DMS153 (cell line): ENCODE measurements at regions not wholly inside any gene's neighbourhood (a gene's known extent, or its start where the extent isn't known, plus 50 kb on each side); places are given as distances from the start of the nearest gene placed in this dataset.

Experiments used
- DNase-seq: peaks from one replicate; lab custom pipeline; 2025; lab: John Stamatoyannopoulos, UW

DNA sequence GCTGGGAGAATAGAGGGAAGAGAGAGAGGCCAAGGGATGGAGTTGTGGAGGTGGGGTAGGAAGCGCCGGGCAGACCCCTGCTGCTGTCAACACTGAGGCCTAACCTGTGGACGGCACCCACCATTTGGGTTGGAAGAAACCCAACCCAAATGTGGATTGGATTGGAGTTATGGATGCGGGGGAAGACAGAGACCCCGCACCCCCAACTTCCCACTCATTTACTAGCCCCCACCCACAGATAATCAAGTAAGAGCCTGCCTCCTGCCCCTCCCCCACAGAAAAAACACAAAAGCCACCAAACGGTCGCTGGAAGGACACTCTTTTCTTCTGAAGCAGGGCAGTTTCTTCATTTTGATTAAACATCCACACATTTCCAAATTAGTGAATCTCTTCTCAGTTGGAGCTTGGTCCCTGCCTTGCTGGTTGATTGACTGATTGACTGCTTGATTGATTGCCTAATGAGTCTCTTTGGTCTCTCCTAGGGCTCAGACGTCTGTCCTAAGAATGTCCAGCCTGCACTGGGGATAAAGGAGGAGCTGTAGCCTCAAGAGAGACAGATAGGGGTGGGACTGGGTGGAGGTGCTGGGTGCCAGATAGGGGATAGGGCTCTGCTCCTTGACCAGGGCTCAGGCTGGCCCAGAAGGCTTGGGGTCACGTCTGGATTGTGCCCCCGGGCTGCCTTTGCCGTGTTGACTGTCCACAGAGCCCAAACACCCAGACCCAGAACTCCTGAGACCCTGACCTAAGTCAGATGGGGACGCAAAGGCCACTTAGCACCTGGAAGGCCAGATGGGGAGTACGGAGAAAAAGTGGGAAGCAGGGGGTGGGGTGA is 74.9 kb upstream of the FOXP4 start:
- DNase-seq: no peak

DNA sequence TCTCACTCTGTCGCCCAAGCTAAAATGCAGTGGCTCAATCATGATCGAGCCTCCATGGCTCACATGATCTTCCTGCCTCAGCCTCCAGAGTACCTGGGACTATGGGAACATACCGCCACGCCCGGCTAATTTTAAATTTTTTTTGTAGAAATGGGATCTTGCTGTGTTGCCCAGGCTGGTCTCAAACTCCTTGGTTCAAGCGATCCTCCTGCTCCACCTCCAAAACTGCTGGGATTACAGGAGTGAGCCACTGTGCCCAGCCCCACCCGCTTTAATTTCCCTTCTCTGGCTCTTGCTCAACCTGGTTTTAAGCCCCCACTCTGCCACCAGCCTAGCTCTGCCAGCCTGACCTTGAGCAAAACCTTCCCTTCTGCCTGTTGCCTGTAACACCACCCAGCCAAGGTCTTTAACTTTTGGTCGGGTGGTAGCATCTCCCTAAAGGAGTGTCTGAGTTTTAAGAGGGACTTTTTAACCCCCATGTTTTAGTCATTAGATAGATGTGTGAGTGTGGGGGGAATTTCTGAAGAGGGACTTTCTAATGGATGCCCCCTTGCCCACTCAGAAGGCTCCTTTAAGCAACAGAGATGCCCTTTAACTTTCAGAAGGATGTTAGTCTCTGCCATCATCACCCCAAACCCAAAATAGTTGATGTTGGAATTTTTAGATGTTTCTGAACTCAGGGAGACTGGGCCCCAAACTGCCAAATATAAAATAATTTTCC is 71.8 kb upstream of the FOXP4 start:
- DNase-seq: no peak

DNA sequence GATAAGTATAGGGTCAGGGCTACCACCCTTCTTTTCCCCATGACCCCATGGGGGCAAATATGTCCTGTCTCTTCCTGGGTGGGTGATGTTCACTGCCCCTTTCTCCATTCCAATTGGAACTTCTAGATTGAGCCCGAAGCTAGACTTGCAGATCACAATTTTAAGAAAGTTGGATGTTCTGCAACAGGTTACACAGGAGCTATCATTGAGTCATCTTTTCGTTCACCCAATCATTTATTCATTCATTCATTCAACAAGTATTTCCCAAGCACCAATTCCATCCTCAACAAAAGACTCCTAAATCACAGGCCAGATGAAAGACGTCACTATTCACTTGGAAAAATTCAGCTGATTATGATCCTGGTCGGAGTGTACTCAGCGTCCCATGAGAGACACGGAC is 71.0 kb upstream of the FOXP4 start:
- no peak for DNase-seq

DNA sequence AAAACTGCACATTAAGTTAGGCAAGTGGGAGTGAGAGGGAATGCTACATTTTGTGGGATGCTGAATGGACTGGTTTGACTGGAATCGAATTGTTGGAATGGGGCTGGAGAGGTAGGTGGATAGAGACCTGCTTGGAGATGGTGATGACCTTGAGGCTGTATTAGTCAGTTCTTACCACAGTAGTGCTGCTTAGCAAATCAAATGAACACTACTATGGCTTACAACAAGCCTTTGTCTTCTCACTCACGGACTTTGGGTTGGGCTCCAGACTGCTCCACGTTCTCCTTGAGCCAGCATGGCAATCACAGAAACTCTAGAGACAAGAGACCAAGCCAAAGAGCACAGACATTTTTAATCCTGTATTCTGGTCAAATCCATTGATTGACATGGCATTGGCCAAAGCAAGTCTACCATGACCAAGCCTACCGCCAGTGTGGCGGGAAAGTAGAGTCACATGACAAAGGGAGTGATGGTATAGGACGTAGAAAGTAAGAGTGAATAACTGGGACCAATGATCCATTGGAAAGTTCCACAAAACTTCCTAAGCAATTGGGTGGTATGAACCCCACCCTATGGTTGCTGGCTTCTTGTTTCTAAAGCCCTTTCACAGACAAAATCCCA is 70.3 kb upstream of the FOXP4 start:
- no peak for DNase-seq

DNA sequence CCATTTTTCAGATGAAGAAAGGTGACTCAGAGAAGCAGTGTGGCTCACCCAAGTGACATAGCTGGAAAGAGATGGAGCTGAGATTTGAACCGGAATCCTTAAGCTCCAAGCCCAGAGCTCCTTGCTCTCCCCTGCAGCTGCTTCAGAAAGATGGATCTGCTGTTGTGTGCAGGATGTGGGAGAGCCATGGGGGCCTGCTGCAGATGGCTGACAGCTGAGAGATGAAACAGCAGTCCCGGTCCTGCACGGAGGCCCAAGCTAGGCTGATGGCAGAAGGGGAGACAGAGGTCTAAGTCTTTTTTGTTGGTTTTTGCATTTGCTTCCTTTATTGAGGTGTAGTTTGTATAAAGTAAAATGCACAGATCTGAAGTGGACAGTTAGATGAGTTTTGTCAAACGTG is 69.8 kb upstream of the FOXP4 start:
- no peak for DNase-seq

DNA sequence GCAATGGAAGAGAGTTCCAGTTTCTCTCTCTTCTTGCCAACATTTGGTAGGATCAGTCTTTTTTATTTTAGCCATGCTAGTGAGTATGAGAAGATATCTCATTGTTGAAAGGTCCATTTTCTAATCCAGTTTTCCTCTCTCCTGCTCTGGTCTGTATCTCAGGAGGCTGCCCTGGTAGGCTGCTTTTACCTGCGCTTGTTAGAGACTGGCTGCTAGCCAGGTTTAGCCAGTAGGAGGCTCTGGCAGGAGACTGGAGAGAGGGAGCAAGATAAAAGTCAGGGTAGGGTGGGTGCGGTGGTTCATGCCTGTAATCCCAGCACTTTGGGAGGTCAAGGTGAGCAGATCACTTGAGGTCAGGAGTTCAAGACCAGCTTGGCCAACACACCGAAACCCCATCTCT is 68.6 kb upstream of the FOXP4 start:
- DNase-seq: no peak

DNA sequence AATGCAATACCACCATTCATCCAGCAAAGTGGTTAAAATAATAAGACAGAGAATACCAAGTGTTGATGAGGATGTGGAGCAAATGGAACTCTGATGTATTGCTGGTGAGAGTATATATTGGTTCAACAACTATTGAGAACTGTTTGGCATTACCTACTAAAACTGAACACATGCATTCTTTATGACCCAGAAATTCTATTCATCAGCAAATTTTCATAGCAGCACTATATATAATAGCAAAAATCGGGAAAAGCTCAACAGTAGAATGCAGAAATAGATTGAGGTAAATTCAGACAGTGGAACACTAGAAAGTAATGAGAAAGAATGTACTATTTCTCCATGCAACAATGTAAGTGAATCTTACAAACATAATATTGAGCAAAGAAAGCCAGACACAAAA is 62.2 kb upstream of the FOXP4 start:
- no peak for DNase-seq

DNA sequence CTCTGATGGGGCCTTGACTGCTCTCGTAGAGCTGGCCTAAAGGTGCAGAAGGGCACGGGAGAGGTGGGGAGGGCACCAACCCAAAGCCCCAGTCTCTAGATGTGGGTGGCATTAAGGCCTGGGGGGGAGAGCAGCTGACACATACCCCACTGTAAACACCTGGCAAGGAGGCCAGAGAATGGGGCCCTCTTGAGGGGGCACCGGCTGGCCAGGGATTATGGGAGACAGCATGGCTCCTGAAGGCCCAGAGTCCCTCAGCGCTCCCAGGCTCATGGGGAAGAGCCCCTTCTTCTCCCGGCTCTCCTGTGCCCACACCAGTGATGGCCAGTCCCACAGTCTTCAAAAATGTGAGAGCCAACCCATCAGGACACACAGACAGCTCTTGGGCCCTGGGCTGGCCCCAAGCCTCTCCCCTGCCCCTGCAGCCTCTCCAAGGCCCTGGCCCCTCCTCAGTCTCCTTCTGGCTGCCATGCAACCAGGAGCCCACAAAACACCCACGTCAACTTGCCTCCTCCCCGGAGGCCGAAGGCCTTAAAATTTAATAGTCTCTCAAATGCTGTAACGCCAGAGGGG is 58.2 kb upstream of the FOXP4 start:
- no peak for DNase-seq

DNA sequence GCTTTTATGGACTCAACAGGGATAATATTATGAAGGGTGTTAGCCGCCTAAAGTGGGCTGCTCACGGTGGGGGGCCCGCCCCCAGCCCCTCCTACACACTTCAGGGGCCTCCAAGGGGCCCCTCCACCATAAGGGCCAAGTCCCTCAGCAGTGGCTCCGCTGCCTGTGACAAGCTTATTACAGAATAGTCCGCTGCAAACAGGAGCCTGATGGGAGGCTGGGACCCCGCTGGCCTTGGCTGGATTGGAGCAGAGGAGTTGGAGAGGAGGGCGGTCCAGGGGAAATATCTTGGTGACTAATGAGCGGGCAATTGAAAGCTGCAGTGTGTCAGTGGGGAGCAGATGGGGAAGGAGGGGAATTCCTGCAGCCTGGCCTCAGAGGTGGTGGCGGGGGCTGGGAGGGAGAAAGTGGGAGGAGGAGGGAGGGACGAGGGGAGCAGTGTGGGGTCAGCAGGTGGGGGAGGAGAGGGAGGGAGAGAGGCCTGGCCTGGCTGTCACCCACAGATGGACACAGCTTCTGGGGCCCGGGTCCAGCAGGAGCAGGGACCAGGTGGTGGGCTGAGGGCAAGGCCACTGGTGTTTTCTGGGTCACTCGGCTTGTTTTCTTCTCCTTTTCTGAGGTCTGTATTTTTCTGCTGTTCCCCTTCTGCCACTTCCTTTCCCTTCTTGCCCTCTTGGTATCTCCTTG is 57.6 kb upstream of the FOXP4 start:
- DNase-seq: no peak

DNA sequence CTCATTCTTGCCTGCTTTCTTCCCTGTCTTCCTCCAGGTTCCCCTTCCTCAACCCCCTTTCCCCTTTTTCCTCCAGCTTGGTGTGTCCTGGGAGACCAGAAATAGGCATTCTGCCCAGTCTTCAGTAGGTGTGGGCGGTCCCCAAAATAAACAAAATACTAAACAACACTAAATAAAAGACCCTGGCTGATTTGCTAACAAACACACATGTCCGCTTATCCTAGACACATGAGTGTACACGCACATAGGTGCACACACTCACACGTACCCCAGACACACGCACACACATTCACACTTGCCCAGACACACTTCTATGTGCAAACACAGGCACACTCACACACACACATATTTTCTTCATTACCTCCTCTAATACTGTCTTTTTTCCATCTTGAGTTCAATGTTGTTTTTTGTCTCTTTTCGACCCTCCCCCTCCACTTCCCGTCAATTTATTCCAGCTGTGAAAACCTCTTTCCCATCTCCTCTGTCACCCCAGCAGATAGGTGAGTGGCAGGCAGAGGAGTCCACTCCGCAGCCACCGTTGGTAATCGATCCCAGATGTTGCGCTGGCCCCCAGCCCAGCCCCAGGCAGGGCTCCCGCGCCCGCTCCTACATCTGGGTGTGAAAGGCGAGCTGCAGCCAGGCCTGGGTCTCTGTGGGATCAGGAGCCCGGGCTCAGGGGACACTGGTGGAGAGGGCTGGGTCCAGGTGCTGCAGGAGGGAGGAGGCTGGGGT is 56.9 kb upstream of the FOXP4 start:
- no peak for DNase-seq

DNA sequence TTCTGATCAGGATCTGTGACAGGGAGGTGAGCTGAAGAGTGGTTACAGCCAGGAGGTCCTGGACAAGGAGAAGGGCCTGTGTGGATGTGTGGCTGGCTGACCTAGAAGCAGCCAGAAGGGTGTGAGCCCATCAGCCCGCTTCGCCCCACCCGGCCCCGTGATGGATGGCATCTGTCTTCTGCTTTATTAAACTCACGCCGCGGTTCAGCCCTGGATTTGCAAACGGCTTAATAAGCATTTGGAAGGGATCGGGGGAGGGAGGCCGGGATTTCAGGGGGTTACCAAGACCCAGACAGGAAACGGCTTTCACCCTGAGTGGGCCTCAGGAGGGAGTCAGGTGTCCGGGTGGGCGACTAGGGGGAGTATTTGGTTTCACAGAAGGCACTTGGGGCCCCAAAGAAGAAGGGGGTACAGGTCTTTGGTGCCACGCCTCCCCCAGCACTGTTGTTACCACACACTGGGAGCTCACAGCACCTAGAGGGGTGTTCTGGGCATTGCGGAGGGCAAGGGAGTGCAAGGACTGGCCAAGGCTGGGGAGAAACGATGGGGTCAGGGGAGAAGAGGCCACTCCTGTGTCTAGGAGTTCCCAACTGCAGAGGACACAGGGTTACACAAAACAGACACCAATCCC is 53.8 kb upstream of the FOXP4 start:
- DNase-seq: no peak

DNA sequence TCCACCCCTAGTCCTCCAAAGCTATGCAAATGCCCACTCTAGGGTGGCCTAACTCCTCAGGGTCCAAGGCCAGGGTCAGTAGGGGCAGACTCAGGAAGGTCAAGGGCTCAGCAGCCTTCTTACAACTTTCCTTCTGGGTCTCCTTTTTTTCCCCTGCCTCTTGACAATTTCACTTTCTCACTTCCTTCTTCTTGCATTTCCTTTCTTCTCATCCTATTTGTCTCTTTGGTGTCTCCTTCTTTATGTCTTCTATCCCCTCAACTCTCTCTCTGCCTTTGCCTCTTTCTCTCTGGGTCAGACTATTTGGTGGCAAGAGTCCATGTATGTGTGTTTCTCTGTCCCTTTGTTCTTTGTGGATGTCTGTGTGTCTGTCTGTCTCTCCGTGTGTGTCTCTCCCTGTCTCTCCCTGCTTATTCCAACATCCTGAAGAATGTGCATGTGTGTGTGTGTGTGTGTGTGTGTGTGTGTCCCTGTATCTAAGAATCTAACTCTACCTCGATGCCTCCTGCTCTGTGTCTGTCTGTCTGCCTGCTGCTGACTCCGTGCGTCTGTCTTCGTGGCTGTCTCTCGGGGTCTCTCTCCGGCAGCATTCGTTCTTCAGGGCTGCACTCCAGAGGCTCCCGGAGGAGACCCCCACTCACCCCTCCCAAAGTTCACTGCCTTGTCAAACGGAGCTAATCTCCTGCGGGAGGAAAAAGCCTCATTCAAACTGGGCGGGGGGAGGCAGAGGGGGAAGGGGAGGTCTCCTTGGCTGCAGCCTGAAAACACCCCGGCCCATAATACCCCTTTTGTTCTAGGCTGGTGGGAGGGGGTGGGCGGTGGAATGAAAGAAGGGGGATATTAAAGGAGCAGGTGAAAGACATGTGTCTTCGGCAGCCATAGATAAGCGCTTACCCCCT is 51.7 kb upstream of the FOXP4 start:
- no peak for DNase-seq
